GM13977 (cell line): ENCODE measurements at regions not wholly inside any gene's neighbourhood (a gene's known extent, or its start where the extent isn't known, plus 50 kb on each side); places are given as distances from the start of the nearest gene placed in this dataset.

Experiments used
- DNase-seq: peaks from one replicate; pipeline ENCODE4 v3.0.0; 2012; ENCODE audit warnings: low spot score
- CTCF ChIP-seq: IDR thresholded peaks from 2 replicates; pipeline ENCODE4 v1.5.1; 2012; ENCODE audit warnings: mild to moderate bottlenecking, control low read depth; ENCODE audit not compliant: insufficient read depth; ENCODE audit errors: extremely low read depth, missing control alignments
- in situ Hi-C: fragments of 300-500 bp; cut with MboI; formaldehyde crosslinking; loops from one replicate; pipeline ENCODE4 v1.12.0; 2022; ENCODE audit warnings: low sequenced_read_pairs, low pct_unique_long_range_greater_than_20kb, mixed read lengths, inconsistent platforms; ENCODE audit not compliant: unreplicated experiment

- no peak for DNase-seq
- TF ChIP-seq CTCF, result no peak
- in situ Hi-C loops, result no loop called here
Observed at GRCh38 chr9:88936668-88937067, 54.6 kb upstream of the S1PR3 start.

GRCh38 chr9:88937248-88937647 is 54.0 kb upstream of the S1PR3 start:
- TF ChIP-seq CTCF, result no peak
- no peak for DNase-seq
- in situ Hi-C loops, result no loop called here

- in situ Hi-C loops, result no loop called here
- TF ChIP-seq CTCF, result no peak
- DNase-seq, result no peak
Observed at GRCh38 chr9:88938189-88938588, 53.1 kb upstream of the S1PR3 start.
